A549 (cell line): ENCODE measurements at regions not wholly inside any gene's neighbourhood (a gene's known extent, or its start where the extent isn't known, plus 50 kb on each side); places are given as distances from the start of the nearest gene placed in this dataset.

Experiments
- CBX8 ChIP-seq: fragments of 200-600 bp; sonication (generic); IDR thresholded peaks from 2 replicates; pipeline ENCODE4 v1.6.1; 2016
- CTCF ChIP-seq: fragments of >200 bp; sonication (Bioruptor Twin); formaldehyde crosslinking; IDR thresholded peaks from 3 replicates; pipeline ENCODE4 v1.5.1; 2016
- HDAC2 ChIP-seq: fragments of 200-600 bp; sonication (generic); IDR thresholded peaks from 2 replicates; pipeline ENCODE4 v1.6.1; 2016
- JUNB ChIP-seq: fragments of >200 bp; sonication (Bioruptor Twin); formaldehyde crosslinking; IDR thresholded peaks from 2 replicates; pipeline ENCODE4 v1.6.1; 2016
- KDM5A ChIP-seq: fragments of 200-600 bp; sonication (generic); IDR thresholded peaks from 2 replicates; pipeline ENCODE4 v1.6.1; 2016; ENCODE audit warnings: antibody characterized with exemption, mild to moderate bottlenecking
- MAFK ChIP-seq: fragments of 450-650 bp; IDR thresholded peaks from 2 replicates; pipeline ENCODE4 v1.6.1; 2014; ENCODE audit not compliant: partially characterized antibody
- POLR2A ChIP-seq: IDR thresholded peaks from 2 replicates; pipeline ENCODE4 v1.6.1; 2012; ENCODE audit warnings: mild to moderate bottlenecking, low read length
- SMC3 ChIP-seq: fragments of >200 bp; sonication (Bioruptor Twin); formaldehyde crosslinking; IDR thresholded peaks from 3 replicates; pipeline ENCODE4 v1.6.1; 2018; ENCODE audit warnings: inconsistent platforms
- TF ChIP-seq, protein P1 (sequence below): fragments of 250-450 bp; sonication (Bioruptor Pico); IDR thresholded peaks from 2 replicates; pipeline ENCODE4 v1.5.0; 2021; ENCODE audit warnings: mild to moderate bottlenecking, moderate library complexity, borderline replicate concordance

- TF ChIP-seq CTCF (no peak), MAFK (no peak), POLR2A (no peak), JUNB (no peak), KDM5A (no peak), HDAC2 (no peak), SMC3 (no peak), CBX8 (no peak)
- TF ChIP-seq, protein P1, sequence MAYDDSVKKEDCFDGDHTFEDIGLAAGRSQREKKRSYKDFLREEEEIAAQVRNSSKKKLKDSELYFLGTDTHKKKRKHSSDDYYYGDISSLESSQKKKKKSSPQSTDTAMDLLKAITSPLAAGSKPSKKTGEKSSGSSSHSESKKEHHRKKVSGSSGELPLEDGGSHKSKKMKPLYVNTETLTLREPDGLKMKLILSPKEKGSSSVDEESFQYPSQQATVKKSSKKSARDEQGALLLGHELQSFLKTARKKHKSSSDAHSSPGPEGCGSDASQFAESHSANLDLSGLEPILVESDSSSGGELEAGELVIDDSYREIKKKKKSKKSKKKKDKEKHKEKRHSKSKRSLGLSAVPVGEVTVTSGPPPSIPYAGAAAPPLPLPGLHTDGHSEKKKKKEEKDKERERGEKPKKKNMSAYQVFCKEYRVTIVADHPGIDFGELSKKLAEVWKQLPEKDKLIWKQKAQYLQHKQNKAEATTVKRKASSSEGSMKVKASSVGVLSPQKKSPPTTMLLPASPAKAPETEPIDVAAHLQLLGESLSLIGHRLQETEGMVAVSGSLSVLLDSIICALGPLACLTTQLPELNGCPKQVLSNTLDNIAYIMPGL: no peak
Observed at GRCh38 chr7:1366801-1367405, 92.4 kb downstream of the MICALL2 start.
